ENCODE measurements at regions not wholly inside any gene's neighbourhood (a gene's known extent, or its start where the extent isn't known, plus 50 kb on each side); places are given as distances from the start of the nearest gene placed in this dataset.
"Not testable (repeated sequence)": the region's sequence is repeated elsewhere in the genome, so short reads cannot be mapped to it uniquely, and the experiment has no call there.

DNA sequence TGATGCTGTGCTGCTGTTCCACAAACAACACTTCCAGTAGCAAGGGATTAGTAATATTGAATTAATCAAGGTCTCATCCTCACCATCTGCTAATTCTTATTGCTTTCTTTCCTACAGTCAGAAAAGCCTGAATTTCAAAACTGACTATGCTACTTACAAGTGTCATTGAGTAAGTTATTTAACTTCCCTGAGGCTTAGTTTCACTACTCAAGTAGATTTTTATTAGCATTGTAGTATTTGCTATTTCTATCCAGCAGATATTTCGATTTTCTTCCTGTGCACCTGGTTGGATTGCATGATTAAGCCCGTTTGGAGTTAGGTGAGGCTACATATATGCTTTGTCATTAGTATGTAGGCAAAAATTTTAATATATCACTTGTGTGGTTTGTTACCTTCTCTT lies 591.5 kb downstream of the TRHDE start:
- DNase-seq (ENCODE audit: low spot score) = no peak

DNA sequence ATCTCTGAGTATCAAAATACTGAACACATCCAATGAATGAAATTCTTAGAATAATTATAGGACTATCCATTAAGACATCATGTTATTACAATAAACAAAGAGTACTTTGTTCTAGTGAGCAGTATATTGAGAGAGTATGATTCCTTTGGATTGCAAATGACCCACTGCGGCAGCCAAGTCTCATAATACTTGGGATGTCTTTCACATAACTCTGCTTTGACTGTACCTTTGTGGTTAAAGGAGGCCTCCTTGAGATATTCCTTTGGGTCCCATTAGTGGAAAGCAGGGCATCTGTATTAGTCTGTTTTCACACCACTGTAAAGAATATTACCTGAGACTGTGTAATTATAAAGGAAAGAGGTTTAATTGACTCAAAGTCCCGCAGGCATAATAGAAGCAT lies 593.8 kb downstream of the TRHDE start:
- DNase-seq (ENCODE audit: low spot score) = no peak

DNA sequence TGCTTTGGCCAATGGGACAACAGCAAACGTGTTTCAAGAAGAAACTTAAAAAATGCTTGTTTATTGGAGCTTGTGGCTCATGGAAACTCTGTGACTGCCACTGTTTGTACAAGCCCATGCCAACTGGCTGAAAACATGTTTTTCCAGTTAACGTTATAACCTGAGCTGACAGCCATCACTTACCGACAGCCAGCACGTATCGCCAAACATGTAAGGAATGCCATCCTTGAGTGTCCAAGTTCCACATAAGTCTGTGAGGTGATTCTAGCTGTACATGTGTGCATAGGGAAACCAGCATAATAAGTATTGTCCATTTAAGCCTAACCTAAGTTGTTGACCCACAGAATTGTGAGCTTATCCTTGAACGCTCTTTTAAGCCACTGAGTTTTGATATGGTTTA lies 596.9 kb downstream of the TRHDE start:
- no peak for DNase-seq (ENCODE audit: low spot score)

DNA sequence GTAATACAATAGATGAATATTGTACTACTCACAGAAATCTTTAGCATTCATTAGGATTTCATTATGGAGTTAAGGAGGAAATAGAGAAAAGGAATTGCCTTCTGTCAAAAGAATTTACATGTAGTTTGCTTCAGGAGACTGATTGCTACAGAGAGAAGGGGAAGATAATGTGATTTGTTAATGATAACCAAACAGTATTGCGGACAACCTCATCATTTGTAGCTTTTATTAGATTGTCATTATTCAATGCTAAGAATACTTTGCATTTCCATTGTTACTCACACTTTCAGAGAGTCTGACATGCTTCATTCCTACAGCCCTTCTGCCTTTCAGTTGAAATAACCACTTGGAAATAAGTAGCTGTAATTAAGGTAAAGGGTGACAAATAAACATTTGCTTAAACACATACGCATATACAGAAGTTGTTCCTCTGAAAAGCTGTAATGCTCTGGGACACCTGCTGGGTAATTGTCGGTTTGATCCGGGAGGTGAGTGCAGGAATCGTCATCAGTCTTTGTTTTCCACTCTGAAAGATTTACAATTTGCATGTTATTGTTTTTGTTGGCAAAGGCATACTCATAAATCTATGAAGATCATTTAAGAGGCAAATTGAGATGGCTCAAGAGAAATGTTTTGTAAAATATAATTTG lies 600.2 kb downstream of the TRHDE start:
- DNase-seq (ENCODE audit: low spot score) = no peak

DNA sequence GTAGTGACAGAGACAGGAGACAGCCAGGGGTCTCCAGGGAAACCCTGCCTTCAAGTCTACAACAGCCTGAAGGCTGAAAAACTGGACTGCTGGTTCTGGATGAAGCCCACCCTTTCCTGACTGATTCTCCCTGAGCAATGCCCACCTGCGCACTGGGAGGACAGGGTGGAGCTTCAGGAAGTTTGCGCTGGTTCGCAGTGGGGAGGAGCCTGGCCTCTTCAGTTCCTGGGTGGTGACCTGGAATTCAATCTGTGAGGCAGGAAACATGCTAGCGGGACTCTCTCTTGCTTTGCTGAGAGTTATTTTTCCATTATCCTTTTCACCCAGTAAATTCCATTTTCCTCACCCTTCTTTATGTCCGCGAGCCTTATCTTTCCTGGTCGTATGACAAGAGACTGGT lies 600.8 kb downstream of the TRHDE start:
- DNase-seq (ENCODE audit: low spot score) = no peak

DNA sequence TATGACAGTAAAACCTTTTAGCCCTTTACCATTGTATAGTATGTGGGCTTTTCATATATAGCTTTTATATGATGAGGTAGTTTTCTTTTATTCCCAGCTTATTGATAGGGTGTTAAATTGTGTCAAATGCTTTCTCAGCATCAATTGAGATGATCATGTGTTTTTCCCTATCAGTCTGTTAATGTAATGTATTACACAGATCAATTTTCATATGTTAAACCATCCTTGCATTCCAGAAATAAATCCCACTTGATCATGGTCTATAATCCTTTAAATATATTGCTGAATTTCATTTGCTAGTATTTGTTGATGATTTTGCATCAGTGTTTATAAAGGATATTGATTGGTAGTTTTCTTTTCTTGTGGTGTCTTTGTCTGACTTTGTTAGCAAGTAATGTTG lies 603.9 kb downstream of the TRHDE start:
- DNase-seq (ENCODE audit: low spot score) = no peak

DNA sequence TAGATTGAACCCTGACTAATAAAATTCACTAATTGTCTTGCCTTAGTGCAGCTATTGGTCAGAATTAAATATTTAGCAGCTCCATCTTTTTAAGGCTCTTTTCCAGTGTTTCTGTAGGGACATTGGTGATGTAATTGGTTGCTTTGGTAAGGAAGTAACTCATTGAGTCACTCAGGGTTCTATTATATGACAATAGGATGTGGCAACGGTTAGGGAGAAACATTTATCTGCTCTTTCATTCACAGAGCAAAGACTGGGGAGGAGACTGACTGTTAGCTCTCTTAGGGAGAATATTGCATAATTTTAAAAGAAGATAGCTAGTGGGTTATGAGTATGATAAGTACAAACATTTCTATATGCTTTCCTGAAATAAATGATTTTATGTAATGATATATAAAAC lies 616.5 kb downstream of the TRHDE start:
- no peak for DNase-seq (ENCODE audit: low spot score)

DNA sequence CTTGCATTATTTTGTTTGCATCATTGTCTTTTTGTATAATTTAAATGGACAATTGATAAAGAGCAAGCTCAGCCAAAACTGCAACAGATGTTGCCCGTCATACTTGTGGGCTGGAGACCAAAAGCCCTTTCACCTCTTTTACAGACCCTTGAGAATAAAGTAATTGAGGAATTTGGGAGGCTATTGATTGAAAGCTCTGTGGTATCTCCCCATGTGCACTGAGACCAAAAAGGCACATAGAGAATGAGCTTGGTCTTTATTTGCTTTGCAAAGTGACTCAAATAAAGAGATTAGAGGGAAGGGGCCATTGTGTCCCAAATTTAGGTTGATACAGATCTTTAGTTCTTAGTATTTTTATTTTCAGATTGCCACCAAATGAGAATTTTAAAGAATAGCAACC lies 617.6 kb downstream of the TRHDE start:
- no peak for DNase-seq (ENCODE audit: low spot score)

DNA sequence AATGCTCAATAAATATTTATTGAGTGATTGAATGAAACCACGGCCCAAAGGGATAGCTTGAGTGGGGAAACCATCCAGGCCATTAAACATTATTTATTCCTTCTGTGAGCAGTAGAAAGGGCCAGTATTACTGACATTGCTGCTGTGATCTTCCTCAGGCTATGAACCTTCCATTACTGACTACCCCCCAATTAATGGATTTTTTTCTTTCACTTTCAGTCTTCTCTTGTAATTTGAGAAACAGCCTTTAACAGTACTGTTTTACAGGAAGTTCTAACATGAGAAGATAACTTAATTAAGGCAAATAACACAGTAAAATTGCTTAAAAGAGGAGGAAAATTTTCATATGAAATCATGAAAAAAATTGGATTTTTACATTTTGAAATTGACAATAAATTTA lies 629.5 kb downstream of the TRHDE start:
- no peak for DNase-seq (ENCODE audit: low spot score)

DNA sequence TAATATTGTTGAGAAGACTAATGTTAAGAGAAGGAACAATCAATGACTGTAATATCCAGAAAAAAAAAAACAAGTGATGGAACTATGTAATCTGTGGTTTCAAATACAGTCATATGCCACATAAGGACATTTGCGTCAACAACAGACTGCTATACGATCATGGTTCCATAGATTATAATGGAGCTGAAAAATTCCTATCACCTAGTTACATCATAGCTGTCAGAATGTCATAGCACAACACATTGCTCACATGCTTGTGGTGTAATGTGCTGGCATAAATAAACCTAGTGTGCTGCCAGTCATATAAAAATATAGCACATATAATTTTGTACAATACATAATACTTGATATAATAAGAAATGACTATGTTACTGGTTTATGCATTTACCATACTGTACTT lies 653.5 kb downstream of the TRHDE start:
- no peak for DNase-seq (ENCODE audit: low spot score)

DNA sequence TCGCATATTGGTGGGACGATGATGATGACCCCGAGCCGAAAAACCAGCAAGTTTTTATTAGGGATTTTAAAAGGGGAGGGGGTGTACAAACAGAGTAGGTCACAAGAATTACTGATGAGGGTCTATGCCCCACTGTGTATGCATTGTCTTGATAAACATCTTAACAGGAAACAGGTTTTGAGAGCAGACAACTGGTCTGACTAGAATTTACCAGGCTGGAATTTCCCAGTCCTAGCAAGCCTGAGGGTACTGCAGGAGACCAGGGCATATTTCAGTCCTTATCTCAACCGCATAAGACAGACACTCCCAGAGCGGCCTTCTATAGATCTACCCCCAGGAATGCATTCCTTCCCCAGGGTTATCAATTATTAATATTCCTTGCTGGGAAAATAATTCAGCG lies 659.7 kb downstream of the TRHDE start:
- not testable (repeated sequence) for DNase-seq (ENCODE audit: low spot score)

DNA sequence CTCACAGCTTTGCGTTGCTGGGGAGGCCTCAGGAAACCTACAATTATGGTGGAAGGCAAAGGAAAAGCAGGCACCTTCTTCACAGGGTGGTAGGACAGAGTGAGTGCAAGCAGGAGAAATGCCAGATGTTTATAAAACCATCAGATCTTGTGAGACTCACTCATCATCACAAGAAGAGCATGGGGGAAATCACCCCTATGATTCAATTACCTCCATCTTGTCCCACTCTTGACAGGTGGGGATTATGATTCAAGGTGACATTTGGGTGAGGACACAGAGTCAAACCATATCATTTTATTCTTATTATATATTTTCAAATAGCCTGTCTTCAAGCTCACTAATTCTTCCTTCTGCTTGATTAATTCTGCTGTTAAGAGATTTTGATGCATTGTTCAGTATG lies 665.3 kb downstream of the TRHDE start:
- no peak for DNase-seq (ENCODE audit: low spot score)

DNA sequence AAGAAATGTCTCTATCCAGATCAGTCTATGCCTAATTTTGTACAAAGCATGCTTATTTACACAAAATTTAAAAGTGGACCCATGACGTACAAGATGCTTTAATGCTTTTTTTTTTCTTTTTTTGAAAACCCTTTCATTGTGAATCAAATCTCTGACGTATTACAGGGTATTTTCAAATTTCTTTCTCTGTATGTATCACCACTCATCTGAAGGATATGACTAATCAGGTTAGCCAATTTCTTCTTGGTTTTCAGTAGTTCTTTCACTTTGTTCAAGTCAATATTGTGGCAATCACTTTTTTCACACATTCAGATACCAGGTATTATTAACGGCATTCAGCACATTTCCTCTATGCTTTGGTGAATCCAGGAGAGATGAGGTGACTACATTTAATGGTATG lies 685.3 kb downstream of the TRHDE start:
- DNase-seq (ENCODE audit: low spot score) = no peak

DNA sequence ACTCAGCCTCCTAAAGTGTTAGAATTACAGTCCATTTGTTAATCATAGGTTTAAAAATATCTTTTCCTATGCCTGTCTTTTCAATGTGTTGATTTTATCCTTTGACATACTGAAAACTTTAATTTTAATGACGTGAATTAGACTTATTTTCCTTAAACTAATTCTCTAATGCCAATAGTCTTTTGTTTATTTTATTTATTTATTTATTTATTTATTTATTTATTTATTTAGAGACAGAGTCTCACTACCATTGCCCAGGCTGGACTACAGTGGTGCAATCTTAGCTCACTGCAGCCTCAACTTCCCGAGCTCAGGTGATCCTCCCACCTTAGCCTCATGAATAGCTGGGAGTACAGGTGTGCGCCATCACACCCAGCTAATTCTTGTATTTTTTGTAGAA lies 694.5 kb downstream of the TRHDE start:
- DNase-seq (ENCODE audit: low spot score) = no peak

DNA sequence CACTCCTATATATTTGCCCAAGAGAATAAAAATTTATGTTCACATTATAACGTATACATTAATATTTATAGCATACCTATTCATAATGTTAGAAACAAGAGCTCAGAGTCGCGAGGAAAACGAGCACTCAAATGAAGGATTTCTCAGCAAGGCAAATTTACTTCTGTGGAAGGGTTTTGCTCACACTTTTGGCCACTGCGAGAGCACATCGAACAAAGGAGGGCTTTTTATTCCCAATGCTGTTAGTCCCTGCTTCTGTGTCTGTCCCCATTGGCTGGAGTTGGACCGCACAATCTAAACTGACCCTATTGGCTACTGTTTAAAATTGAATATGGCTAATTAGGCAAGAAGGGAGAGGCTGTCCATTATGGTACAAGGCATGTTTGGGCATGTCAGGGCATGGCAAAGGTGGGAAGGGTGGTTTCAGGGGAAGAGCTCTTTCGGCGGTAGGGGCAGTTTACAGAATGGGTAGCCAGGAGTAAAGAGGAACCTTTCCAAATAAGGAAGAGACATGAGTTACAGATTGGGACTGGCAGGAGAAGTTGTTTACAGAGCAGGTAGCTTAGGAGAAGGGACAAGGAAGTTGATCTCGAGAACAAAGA lies 702.9 kb downstream of the TRHDE start:
- no peak for DNase-seq (ENCODE audit: low spot score)

DNA sequence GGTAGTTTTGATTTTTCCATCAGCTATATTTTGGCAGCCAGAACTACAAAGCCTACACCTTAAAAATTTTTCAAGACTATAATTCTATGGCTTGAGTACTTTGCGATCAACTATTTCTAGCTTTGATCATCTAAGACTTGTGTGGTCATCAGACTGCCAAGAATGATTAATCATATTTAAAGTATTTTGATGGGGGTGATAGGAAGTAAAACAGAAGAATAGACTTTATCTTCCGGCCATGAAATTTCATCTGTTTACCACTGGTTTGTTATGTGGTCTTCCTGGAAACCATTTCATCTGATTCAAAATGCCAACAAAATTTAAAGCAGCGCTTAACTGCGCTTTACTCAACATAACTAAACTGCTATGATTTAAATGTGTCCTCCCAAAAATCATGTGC lies 706.8 kb downstream of the TRHDE start:
- no peak for DNase-seq (ENCODE audit: low spot score)

DNA sequence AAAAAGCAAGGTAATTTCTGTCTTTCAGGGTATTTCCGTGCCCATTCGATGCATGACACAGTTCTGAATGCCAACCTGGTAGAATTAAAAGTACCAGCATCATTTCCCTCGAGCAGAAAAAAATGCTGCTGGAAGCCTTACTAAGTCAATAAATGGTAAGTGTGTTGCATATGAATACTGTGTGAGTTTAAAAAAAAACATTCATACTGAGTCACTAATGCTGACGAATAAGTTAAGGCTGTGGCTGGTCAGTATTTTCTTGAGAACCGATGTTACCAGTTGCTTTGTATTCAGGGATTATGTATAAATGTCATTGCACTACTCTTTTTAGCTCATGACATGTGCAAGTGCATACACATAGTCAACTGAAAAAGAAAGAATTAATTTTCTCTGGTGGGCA lies 710.2 kb downstream of the TRHDE start:
- no peak for DNase-seq (ENCODE audit: low spot score)

DNA sequence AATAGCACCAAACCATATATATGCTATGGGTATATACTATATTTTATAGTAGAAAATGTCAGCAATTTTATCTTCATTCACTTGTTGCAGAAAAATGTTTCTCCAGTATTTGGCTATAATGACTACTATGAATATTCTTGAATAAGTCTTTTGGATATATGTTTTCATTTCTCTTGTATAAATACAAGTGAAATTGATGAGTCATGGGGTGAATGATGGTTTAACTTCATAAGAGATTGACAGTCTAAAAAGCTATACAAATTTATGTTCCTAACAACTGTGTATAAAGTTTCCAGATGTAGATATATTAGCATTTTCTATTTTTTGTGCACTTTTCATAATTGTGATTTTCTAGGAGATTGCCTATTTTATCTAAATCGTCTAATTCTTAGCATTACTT lies 714.8 kb downstream of the TRHDE start:
- no peak for DNase-seq (ENCODE audit: low spot score)

DNA sequence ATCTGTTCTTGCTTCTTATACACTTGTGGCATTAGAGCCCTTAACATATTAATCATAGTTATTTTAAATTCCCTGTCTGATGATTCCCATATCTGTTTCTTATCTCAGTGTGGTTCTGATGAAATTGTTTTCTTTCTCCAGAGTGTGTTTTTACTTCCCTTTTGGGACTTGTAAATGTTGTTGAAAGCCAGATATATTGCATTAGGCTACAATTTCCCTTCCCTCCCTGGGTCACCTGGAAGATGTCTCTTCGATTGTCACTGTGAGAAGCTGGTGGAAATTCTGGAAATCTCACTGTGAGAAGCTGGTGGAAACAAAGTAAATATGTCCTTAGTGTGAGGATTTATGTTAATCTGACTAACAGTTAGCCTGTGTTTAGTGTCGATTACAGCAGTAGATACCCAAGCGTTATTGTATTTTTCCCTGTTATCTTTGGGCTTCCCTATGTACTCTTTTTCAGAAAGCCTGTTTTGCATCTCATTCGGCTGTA lies 717.3 kb downstream of the TRHDE start:
- DNase-seq (ENCODE audit: low spot score) = no peak

DNA sequence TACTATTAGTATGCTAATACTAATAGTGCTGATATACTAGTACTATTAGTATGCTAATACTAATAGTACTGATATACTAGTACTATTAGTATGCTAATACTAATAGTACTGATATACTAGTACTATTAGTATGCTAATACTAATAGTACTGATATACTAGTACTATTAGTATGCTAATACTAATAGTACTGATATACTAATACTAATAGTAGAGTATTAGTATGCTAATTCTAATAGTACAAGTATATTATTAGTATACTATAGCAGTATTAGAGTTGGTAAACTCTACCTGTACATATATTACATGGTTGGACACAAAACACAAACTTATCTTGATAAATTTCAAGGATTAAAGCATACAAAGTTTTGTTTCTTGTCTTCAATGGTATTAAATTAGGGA lies 722.9 kb downstream of the TRHDE start:
- DNase-seq (ENCODE audit: low spot score) = not testable (repeated sequence)

DNA sequence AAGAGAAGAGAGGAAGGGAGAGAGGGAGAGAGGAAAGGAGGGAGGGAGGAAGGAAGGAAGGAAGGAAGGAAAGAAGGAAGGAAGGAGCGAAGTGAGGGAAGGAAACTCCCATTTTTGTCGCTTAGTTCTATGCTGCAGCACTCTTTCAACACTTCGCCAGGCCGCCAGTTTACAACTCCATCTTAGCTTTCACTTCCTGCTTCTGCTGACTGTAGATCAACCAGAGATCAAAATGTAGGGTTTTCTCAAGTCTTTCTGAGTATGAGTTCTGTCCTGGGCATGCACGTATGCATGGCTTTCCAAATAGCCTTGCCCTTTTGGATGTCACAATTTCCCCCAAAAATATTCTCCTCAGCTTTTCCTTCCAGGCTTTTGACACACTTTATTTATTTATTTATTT lies 723.4 kb downstream of the TRHDE start:
- no peak for DNase-seq (ENCODE audit: low spot score)

DNA sequence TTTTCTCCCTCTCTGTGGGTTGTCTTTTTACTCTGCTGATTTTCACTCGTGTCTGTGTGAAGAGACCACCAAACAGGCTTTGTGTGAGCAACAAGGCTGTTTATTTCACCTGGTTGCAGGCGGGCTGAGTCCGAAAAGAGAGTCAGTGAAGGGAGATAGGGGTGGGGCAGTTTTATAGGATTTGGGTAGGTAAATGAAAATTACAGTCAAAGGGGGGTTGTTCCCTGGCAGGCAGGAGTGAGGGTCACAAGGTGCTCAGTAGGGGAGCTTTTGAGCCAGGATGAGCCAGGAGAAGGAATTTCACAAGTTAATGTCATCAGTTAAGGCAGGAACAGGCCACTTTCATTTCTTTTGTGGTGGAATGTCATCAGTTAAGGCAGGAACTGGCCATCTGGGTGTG lies 729.6 kb downstream of the TRHDE start:
- DNase-seq (ENCODE audit: low spot score) = not testable (repeated sequence)

DNA sequence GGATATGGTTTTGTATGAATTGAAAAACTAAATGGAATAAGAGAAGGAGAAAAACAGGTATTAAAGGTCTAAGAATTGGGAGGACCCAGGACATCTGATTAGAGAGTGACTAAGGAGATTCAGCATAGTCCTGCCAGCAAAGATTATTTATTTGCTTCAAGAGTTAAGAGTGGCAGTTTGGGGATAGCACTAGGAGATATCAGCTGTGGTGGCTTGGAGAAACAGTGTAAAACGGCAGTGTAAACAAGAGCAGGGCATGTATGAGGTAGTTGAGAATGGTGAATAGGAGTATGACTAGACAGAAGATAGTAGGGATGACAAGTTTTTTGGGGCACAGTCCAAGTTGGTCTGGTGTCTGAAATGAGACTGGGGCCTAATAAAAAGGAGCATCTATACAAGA lies 730.3 kb downstream of the TRHDE start:
- not testable (repeated sequence) for DNase-seq (ENCODE audit: low spot score)

DNA sequence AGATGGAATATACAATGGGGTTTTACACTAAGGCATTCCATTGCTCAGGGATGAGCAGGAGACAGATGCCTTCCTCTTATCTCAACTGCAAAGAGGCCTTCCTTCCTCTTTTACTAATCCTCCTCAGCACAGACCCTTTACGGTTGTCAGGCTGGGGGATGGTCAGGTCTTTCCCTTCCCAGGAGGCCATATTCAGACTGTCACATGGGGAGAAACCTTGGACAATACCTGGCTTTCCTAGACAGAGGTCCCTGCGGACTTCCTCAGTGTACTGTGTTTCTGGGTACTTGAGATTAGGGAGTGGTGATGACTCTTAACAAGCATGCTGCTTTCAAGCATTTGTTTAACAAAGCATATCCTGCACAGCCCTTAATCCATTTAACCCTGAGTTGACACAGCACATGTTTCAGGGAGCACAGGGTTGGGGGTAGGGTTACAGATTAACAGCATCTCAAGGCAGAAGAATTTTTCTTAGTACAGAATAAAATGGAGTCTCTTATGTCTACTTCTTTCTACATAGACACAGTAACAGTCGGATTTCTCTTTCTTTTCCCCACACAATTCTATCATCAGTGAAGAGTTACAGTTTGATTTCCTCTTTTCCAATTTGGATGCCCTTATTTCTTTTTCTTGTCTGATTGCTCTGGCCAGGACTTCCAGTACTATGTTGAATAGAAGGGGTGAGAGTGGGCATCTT lies 737.1 kb downstream of the TRHDE start:
- not testable (repeated sequence) for DNase-seq (ENCODE audit: low spot score)

Measured in hematopoietic multipotent progenitor cell treated with erythropoietin and hydrocortisone succinate and interleukin-3 and kit ligand, for 17 days (in vitro differentiated cells).